ENCODE measurements at regions not wholly inside any gene's neighbourhood (a gene's known extent, or its start where the extent isn't known, plus 50 kb on each side); places are given as distances from the start of the nearest gene placed in this dataset.

DNA sequence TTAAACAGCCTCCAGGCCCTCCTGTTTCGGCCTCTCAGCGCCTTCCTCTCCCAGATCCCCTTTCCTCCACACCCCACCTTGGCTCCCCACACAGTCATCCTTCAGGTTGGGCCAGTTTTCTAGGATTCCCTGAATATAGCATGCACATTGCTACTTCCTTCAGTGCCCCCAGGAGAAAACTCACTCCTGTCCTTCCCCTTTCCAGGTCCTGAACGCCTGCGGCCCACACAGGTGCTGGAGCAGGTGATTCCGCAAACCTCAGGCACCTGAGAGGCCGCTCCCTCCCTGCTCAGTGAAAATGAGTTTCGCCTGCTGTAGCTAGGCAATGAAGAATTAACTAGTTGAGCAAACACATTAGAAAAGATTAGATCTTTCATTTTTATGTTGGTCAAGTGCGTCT lies 185.0 kb downstream of the MED10 start:
- DNase-seq: no peak

DNA sequence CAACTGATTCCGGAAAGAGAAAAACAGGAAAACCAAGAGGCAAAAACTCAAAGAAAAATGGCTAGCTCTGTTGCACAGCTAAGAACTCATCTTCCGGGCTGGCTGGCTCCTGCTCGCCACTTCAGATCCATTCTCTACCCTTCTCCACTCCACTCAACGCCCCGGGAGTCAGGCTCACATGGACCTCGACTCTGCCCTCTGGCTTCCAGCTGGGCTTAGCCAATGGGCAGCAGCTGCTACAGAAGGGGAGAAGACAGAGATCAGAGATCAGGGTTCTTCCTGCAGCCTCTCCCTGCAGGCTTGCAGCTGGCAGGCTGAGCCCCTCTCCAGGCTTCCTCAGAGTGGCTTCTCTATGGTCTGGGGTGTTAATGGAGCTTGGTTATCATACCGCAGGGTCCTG lies 187.5 kb downstream of the MED10 start:
- no peak for DNase-seq

DNA sequence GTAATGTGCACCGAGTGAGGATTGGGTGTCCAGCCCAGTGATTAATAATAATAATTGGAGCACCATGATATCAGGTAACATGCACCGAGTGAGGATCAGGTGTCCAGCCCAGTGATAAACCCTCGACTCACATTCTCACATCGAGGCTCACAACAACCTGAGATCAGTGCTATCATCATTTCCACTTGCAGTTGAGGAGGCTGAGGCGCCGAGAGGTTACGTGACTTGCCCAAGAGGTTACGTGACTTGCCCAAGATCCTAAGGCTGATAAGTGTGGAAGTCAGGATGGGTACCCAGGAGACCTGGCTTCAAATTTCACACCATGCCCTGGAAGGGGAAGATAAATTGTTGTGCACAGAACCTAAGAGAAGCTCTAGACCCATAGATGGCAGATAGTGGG lies 189.4 kb downstream of the MED10 start:
- no peak for DNase-seq

DNA sequence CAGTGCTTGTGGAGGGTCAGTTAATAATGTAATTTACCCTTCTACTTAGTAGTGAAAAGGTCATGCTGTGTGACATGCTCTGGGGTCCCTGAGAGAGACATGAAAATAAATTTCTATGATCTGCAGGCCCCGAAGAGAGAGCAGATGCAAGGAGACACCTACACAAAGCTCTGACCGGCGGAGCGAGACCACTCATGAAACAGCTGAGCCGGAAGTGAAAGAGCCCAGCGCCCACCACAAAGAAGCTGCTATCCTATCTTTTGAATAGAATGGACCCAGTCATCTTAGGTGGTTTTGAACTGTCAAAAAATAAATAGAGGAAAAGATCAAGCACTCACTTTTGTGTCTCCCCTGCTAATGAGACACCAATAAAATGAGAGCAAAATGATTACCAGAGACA lies 190.0 kb downstream of the MED10 start:
- no peak for DNase-seq

DNA sequence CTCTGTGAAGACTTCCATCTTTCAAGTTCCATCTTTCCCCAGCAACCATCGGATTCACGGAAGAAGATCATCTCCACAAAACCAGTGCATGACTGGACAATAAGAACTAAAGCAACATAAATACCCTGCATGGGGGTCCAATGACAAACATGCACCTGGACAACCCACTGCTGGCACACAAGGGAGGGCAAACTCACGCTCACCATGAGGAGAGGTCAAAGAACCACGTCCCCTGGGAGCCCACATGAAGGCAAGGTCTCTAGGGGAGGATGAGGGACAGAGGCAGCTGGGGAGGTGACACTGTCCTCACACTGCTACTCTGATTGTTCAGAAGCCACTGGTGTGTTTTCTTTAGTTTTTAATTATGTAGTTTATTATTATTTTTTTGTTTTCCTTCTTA lies 190.8 kb downstream of the MED10 start:
- no peak for DNase-seq

DNA sequence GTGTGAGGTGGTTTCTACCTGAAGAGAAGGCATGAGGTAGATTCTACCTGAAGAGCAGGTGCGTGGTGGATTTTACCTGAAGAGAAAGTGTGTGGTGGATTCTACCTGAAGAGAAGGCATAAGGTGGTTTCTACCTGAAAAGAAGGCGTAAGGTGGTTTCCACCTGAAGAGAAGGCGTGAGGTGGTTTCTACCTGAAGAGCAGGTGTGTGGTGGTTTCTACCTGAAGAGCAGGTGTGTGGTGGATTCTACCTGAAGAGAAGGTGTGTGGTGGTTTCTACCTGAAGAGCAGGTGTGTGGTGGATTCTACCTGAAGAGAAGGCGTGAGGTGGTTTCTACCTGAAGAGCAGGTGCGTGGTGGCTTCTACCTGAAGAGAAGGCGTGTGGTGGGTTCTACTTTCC lies 192.8 kb downstream of the MED10 start:
- DNase-seq: no peak

DNA sequence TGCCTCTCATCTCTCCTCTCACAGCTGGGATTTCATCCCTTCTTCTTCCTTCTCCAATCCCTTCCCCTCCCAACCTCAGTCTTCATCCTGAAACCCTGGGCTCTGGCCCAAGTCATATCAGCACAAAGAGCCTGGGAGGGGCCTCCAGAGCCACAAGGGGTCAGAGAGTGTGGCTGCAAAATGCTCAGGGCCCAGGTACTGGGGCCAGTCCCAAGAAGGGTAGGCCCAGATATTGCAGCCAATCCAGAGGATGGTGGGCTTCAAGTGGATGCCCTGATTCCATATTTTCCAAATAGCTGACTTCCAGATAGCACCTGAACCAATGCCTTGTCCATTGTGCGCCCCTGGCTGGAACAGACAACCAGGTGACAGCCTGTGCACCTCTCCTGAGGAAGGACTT lies 193.9 kb downstream of the MED10 start:
- DNase-seq: no peak

DNA sequence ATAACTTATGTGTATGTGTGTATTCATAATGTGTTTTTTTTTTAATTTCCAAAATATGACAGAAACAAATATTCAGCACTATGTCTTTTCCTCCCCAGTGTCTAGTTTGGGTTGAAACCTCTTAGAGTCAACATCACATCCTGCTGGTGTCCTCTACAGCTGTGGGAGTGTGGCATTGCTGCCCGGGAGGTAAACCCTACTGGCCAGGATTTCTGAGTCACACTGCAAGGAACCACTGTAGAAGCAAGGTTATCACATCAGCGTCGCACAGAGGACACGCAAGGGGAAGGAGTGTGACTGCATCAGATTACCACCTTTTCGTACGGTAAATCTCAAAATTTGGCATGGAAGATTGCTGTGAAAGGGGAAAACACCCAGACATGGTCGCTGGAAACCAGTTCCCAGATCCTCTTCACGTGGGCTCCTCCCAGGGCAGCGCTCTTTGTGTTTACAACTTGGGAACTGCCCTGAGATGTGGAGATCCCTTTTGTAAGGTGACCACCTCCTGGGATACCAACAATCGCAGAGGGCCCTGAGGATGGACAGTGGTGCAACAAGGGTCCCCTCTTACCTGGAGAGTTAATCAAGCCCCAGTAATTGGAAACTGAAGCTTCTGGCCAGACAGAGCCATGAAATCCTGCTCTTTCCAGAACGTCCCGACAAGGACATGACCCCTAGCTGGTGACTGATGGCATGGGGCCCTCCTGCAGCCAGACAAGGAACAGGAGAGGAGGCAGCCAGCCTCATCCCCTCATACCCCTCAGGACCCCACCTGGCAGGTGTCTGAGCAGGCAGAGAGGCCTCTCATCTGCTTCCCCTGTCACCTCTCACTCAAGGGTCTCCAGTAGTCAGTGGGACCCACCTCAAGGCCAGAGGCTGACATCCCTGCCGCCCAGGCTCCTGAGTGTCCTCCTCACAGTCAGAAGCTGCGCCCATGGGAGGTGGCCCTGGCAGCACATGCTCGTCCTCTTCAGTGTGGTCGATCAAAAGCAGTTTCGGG lies 194.7 kb downstream of the MED10 start:
- DNase-seq: no peak

DNA sequence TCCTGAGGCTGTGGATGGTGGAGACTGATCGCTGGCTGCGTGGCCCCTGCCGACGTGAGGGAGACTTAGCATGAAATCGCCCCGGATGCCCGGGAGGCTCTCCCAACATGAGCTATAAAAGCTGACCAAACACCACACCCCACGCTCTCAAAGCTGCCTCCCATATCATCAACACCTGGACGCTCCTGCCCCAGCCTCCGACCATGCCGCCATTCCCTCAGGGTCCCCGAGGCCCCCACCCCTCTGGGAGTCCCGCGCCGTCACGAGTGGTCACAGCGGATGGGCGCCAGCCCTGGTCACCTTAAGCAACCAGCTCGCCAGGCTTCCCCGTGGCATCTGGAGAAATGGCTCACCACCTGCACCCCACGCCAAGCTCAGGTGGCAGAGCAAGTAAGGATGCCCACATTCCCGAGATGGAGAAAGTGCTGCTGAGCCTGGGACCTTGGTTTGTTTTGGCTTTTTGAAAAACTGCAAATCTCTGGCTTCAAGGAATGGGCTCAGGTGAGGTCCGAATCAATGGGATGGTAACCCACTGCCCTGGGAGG lies 196.0 kb downstream of the MED10 start:
- no peak for DNase-seq

DNA sequence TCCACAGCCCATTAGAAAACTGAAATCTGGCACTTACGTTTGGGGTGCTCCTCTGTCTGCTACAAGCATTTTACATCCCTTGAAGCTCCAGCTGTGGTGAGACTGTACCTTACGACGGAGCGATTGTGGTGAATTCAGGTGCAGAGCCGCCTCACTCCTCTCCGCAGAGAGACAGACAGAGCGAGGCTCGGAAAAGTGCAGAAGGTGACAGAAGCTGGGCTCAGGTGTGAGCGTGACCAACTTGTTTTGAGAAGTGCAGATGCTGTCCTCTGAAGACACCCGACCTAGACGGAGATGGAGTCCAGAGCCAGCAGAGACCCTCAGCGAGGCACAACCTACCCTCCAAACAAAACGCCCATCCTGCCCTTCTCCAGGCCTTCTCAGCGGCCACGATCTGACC lies 196.5 kb downstream of the MED10 start:
- DNase-seq: no peak

DNA sequence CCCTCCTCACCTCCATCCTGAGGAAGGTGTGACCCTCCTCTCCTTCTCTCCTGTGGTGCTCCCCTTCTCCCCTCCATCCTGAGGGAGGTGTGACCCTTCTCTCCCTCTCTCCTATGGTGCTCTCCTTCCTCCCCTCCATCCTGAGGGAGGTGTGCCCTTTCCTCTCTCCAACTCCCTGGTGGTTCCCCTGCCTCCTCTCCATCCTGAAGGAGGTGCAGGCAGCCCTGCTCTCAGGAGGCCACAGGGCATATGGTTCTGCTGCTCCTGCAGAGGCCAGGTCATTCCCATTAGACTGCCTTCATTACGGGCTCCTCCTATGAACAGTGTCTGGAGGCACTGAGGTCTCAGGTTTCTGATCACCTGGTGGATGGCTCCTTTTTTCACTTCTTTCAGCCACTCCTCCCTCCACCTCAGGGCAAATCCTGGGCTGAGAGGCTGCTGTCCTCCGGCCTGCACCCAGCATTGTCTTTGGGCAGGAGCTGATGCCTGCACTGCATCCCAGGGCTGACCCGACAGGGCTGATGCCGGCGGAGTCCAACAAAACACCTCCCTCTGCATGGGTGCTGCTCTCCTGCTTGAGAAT lies 197.1 kb downstream of the MED10 start:
- DNase-seq: no peak

DNA sequence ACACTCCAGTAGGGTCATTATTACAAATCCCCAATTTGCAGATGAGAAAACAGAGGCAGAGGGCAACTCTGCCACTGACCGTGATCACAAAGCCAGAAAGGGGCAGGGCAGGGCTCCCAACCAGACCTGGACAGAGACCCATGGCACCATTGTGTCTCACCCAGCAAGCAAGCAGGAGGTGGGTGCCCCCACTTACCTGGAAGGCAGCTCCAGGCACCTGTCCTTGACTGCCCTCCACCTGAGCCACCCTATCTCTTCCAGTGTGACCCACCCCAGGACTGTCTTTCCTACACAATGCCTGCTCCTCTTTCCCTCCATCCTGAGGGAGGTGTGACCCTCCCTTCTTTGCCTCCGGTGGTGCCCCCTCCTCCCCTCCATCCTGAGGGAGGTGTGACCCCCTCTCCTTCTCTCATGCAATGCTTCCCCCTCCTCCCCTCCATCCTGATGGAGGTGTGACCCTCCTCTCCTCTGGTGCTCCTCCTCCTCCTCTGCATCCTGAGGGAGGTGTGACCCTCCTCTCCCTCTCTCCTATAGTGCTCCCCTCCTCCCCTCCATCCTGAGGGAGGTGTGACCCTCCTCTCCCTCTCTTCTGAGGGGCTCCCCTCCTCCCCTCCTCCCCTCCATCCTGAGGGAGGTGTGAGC lies 198.0 kb downstream of the MED10 start:
- no peak for DNase-seq

DNA sequence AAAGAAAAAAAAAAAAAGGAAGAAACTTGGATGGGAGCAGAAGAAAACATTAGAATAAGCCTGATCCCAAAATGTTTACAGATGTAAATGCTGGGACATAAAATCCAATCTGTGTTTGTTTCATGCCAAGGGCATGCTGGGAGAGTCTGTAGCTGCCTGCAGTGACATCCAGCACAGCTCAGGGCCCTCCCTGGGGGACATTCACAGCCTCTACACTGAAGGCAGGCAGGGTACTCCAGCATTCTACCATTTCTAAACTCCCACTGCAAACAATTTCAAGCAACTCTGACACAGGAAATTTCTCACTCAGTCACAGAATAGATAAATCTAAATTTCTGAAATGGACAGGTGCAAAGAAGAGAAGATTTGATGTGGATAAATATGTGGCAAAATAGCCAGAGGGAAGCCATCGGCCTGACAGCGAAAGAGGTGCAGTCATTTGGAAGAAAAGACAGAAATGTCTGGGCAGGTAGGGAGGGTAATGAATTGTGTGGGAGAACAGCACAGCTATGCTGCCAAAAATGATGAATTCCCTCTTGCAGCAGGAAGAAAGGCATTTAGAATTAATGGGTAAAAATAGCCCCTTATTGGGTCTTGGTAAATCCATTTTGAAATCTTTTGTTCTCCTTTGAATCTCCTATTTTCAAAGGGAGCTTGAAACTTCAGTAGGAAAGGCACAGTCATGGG lies 199.4 kb downstream of the MED10 start:
- no peak for DNase-seq

DNA sequence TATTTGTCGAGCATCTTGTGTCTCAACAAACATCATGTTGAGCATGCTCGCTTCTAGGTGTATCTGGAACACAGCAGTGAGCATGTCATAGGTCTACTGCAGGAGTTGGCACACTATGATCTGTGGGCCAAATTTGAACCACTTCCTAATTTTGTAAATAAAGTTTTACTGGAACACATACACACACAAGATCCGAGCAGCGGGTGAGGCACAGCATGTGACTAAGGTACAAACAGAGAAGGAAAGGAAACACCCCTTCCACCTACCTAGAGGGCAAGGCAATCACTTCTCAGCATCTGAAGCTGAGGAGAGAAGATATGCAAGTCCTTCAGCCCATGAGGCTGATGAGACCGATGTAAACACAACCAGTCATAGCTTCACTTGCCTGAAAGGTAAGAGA lies 200.4 kb downstream of the MED10 start:
- DNase-seq: no peak

DNA sequence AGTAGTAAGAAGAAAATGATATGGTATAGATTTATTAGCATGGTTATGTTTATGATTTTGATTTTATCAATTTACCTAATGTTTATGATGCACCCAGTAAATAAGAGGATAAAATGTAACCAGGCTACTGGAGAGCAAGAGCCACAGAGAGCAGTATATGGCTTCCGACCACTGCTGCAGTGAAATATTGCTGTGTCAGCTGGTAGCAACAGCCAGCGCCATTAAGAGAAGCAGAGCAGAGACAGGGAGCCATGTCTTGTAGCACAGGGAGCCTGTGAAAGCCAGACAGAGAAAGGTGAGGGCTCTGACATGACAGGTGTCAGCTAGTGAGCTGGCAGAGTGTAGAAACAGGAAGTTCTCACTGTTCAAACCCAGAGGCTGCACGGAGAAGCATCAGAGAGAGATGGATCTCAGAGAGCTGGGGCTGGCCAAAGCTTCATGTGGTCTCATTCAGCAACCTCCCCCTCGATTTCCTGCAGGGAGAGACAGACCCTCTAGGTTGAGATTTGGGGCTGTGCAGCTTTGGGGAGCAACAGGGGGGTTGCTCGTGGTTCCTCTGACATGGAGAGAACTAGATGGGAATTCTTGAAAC lies 202.1 kb downstream of the MED10 start:
- DNase-seq: no peak

DNA sequence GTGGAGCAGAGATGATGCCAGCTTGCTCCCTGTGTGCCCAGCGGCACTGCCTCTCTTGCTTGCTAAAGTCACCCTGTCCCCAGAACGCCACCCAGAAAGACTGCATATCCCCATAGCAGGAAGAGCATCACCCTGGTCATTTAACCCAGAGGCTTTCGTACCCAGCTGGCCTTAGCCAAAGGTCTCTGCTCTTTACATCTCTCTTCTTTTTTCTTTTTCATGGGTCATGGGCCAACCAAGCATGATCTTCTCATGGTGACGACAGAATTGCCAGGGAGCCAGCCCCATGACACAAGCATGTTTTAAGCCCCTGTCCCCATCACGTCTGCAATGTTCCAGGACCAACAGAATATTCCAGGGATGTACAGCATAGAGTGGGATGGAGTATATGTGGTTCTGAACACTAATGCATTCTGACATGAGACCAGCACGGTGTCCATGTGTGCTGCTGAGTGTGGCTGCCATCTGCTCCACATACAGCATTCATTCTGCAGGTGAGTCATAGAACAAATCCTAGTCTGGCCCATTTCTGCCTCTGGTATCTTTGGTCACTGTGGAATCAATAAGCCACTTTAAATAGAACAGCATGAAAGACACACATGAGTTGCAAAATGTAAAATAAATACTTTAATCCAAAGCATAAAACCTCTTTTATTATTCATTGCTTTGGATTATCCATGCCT lies 203.0 kb downstream of the MED10 start:
- no peak for DNase-seq

DNA sequence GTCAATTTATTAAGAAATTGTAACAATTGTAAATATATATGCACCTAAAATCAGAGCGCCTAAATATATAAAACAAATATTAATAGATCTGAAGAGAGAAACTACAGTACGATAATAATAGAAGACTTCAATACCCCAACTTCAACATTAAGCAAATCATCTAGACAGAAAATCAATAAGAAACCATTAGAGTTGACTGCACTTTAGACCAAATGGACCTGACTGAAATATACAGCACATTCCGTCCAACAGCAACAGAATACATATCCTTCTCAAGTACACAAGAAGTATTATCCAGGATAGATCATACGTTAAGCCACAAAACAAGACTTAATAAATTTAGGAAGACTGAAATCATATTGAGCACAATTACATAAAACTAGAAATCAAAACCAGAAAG lies 208.7 kb downstream of the MED10 start:
- DNase-seq: no peak

DNA sequence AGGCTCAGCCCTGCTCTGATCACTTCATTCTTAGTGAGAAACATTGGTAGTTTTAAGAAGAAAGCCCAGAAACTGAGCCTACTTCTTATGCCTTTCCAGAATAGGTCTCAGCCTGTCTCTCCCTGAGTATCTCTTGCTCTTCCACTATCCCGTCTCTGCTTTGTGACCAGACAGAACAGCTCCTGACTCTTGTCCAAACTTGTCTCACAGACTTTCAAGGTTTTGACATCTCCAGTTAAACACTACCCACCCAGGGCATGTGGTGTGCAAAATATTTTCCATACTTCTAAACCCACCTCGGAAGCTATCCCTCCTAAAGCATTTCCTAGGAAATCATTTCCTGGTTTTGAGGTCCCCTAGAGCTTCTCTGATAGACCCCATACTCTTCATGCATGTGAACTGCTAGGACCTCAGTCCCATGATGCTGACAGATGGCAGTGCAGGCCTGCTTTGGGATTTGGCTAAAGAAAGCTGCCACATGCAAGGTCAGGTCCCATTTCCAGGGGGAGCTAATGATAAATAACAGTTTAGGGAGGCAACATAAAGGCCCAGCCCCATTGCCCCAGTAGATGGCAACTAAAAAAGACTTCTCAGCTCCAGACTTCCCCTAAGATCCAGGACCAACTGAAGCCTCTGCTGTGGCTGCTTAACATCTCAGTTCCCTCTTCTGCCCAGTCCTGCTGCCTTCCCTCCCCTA lies 211.5 kb downstream of the MED10 start:
- no peak for DNase-seq

DNA sequence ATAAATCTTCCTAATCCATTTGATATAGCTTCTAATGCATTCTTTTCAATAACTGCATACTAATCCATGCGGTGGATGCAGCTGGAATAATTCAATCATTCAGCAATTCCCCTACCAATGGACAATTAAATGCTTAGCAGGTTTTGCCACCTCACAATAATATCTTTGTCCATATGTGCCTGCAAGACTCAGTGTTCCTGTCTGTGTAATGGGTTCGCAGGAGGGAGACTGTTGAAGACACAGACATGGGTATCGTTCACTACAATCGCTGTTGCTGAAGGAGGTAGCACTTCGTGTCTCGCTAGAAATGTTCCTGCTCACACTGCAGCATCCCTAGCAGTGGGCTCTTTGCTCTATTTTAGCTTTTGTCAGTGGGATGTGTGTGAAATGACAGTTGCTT lies 214.4 kb downstream of the MED10 start:
- no peak for DNase-seq

DNA sequence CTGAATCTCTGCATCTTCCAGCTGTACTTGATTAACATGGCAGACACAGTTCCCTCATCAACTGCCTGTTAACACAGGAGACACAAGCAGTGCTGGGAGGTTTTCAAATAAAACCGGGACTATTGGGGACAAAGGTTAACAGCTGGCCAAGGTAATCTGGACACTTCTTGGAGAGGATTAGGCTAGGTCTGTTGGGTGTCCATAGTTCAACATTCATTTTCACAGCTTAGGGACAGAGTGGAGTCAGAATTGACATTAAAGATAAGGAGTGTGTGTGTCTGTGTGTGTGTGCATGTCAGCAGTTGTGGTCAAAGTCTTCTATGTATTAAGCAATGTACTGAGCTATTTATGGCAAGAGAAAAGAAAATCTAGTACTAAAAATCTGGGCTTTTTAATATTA lies 216.2 kb downstream of the MED10 start:
- DNase-seq: no peak

DNA sequence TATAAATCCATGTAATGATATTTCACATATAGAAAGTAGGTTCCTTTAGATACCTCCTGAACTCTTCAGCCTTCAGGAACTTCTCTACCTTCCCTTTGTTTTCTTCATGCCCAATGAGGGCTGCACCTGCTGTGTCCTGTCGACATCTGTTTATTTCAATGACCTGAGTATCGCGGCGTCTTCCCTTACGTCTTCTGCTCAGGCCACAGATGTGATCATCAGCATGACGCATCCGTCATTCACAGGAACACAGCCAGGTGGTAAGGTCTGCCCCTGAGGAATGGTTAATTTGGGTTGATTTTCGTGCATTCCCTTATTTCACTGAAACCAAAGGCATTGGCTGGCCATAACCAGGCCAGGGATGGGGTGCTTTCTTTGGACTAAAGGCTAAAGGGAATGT lies 217.1 kb downstream of the MED10 start:
- no peak for DNase-seq
